Tibial nerve (tissue), 4 donors: ENCODE measurements at regions not wholly inside any gene's neighbourhood (a gene's known extent, or its start where the extent isn't known, plus 50 kb on each side); places are given as distances from the start of the nearest gene placed in this dataset.

Experiments used
- CTCF ChIP-seq, 5 experiments: fragments of 200-600 bp in 3 of 5; fragments of 450-650 bp in 2 of 5; sonication (generic) in 3 of 5; IDR thresholded peaks; one replicate each; pipeline ENCODE4 v1.5.1; 2016 to 2019; ENCODE audit warnings: antibody characterized with exemption in 5 of 5, mild to moderate bottlenecking in 3 of 5, moderate library complexity in 2 of 5
- EP300 ChIP-seq, 2 donors: sonication (generic); formaldehyde crosslinking; IDR thresholded peaks; one replicate each; pipeline ENCODE4 v1.6.1; 2017; ENCODE audit warnings: antibody characterized with exemption in 2 of 2, mild to moderate bottlenecking in 1 of 2

GRCh38 chr6:66931787-66932186, 1224.8 kb upstream of the EYS start:
- TF ChIP-seq EP300 (IDR thresholded peaks at IDR 0.05): no peak
- no peak for TF ChIP-seq CTCF (IDR thresholded peaks at IDR 0.05)
